ENCODE measurements at regions not wholly inside any gene's neighbourhood (a gene's known extent, or its start where the extent isn't known, plus 50 kb on each side); places are given as distances from the start of the nearest gene placed in this dataset.

- TF ChIP-seq, protein P1, sequence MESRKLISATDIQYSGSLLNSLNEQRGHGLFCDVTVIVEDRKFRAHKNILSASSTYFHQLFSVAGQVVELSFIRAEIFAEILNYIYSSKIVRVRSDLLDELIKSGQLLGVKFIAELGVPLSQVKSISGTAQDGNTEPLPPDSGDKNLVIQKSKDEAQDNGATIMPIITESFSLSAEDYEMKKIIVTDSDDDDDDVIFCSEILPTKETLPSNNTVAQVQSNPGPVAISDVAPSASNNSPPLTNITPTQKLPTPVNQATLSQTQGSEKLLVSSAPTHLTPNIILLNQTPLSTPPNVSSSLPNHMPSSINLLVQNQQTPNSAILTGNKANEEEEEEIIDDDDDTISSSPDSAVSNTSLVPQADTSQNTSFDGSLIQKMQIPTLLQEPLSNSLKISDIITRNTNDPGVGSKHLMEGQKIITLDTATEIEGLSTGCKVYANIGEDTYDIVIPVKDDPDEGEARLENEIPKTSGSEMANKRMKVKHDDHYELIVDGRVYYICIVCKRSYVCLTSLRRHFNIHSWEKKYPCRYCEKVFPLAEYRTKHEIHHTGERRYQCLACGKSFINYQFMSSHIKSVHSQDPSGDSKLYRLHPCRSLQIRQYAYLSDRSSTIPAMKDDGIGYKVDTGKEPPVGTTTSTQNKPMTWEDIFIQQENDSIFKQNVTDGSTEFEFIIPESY (CRISPR knock-in tag; IDR thresholded peaks at IDR 0.05), result no peak
- TF ChIP-seq EZH2 (IDR thresholded peaks at IDR 0.05; ENCODE audit: borderline replicate concordance, low read depth, low read length), result no peak
- no peak for TF ChIP-seq SP1 (CRISPR knock-in tag; IDR thresholded peaks at IDR 0.05)
- TF ChIP-seq ZNF175 (CRISPR knock-in tag; IDR thresholded peaks at IDR 0.05; ENCODE audit: low read depth), result no peak
- peak; percentile 73 for TF ChIP-seq MAFG (tag; conservative IDR thresholded peaks at IDR 0.05)
- TF ChIP-seq, protein P2, sequence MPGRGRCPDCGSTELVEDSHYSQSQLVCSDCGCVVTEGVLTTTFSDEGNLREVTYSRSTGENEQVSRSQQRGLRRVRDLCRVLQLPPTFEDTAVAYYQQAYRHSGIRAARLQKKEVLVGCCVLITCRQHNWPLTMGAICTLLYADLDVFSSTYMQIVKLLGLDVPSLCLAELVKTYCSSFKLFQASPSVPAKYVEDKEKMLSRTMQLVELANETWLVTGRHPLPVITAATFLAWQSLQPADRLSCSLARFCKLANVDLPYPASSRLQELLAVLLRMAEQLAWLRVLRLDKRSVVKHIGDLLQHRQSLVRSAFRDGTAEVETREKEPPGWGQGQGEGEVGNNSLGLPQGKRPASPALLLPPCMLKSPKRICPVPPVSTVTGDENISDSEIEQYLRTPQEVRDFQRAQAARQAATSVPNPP (IDR thresholded peaks at IDR 0.05; ENCODE audit: borderline replicate concordance, insufficient read depth, insufficient read length), result no peak
- no peak for TF ChIP-seq NFE2L1 (tag; IDR thresholded peaks at IDR 0.05; ENCODE audit: borderline replicate concordance, low read depth)
- no peak for TF ChIP-seq DMBX1 (CRISPR knock-in tag; IDR thresholded peaks at IDR 0.05; ENCODE audit: borderline replicate concordance)
- TF ChIP-seq, protein P3, sequence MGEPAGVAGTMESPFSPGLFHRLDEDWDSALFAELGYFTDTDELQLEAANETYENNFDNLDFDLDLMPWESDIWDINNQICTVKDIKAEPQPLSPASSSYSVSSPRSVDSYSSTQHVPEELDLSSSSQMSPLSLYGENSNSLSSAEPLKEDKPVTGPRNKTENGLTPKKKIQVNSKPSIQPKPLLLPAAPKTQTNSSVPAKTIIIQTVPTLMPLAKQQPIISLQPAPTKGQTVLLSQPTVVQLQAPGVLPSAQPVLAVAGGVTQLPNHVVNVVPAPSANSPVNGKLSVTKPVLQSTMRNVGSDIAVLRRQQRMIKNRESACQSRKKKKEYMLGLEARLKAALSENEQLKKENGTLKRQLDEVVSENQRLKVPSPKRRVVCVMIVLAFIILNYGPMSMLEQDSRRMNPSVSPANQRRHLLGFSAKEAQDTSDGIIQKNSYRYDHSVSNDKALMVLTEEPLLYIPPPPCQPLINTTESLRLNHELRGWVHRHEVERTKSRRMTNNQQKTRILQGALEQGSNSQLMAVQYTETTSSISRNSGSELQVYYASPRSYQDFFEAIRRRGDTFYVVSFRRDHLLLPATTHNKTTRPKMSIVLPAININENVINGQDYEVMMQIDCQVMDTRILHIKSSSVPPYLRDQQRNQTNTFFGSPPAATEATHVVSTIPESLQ (CRISPR knock-in tag; IDR thresholded peaks at IDR 0.05), result no peak
- TF ChIP-seq ILK (tag; IDR thresholded peaks at IDR 0.05; ENCODE audit: borderline replicate concordance, low read depth), result no peak
- no peak for TF ChIP-seq CBFA2T3 (IDR thresholded peaks at IDR 0.05)
- no peak for TF ChIP-seq ZNF75A (CRISPR knock-in tag; IDR thresholded peaks at IDR 0.05)
These were observed 338.4 kb upstream of the TMPRSS15 start (continued) for GRCh38 chr21:18741954-18742353.

Measured in K562 (cell line).